Kidney (tissue), 13 donors: ENCODE measurements at regions not wholly inside any gene's neighbourhood (a gene's known extent, or its start where the extent isn't known, plus 50 kb on each side); places are given as distances from the start of the nearest gene placed in this dataset.

Experiments used
- DNase-seq, 5 donors: peaks; one replicate each; pipeline ENCODE4 v3.0.0-alpha.2; 2013 to 2020
- FAIRE-seq: peaks from 2 replicates; lab custom pipeline; 2012; peaks lifted over from hg19 to GRCh38; lab: Jason Lieb, UNC
- H3K27ac ChIP-seq, 2 donors: one replicate each; pipeline ENCODE4 v1.7.0; 2013; ENCODE audit warnings: low read depth in 2 of 2, low read length in 2 of 2, inconsistent platforms in 1 of 2
- H3K27me3 ChIP-seq: one replicate; pipeline ENCODE4 v1.7.1; 2013; ENCODE audit warnings: low read length, inconsistent platforms; ENCODE audit not compliant: control insufficient read depth, insufficient read depth
- H3K36me3 ChIP-seq, 3 donors: one replicate each; pipeline versions ENCODE4 v1.7.0 to v1.7.1; 2013; ENCODE audit warnings: low read length in 3 of 3, control low read depth in 1 of 3, inconsistent platforms in 1 of 3; ENCODE audit not compliant: insufficient read depth in 3 of 3, control insufficient read depth in 2 of 3
- H3K4me1 ChIP-seq, 3 donors: one replicate each; pipeline versions ENCODE4 v1.7.0 to v1.7.1; 2013; ENCODE audit warnings: low read length in 3 of 3, inconsistent platforms in 1 of 3, low read depth in 1 of 3; ENCODE audit not compliant: control insufficient read depth in 2 of 3, insufficient read depth in 2 of 3
- H3K4me3 ChIP-seq, 3 donors: one replicate each; pipeline versions ENCODE4 v1.7.0 to v1.8.1; 2013; ENCODE audit warnings: low read length in 3 of 3, control low read depth in 1 of 3, inconsistent platforms in 1 of 3
- H3K9ac ChIP-seq, 3 donors: one replicate each; pipeline versions ENCODE4 v1.7.0 to v1.7.1; 2013; ENCODE audit warnings: low read length in 3 of 3, control low read depth in 1 of 3, inconsistent platforms in 1 of 3
- H3K9me3 ChIP-seq, 3 donors: one replicate each; pipeline versions ENCODE4 v1.7.0 to v1.7.1; 2013; ENCODE audit warnings: low read length in 3 of 3, control low read depth in 1 of 3, inconsistent platforms in 1 of 3; ENCODE audit not compliant: control insufficient read depth in 2 of 3, insufficient read depth in 1 of 3
- CTCF ChIP-seq: IDR thresholded peaks from 3 replicates; pipeline ENCODE4 v1.5.1; 2012; ENCODE audit warnings: mild to moderate bottlenecking, moderate library complexity, borderline replicate concordance; ENCODE audit not compliant: insufficient read depth; ENCODE audit errors: extremely low read depth
- intact Hi-C: fragments of 100-400 bp; cut with DNase I; formaldehyde crosslinking; loops from one replicate; pipeline ENCODE4 v1.11.1; 2022
- donor health status: control.
- donor health status: control.
- donor health status: control.
- donor health status: control.
- donor health status: control.
- donor health status: DM: yes; HTN: yes; CAD: no.
- donor health status: Normal renal cell carcinoma (clear cell type).

DNA sequence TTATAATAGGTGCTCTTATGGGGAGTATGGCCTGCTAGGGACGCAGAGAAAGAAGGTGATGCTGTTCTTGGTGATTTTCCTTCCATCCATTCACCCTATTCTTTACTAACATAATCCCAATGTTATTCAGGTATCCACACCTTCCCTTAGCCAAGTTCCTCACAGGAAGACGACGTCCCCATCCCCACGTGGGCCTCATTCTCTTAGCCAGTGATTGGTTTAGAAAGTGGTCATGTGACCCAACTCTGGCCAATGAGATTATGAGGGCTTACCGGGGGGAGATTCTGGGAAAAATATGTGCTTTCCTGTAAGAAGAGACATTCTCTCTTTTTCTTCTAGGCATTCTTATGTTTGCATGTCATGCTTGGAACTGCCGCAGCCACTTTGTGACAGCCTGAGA lies 474.7 kb downstream of the HAPSTR1 start:
- H3K9ac ChIP-seq = no peak overlapping the region
- H3K4me3 ChIP-seq = no peak overlapping the region
- DNase-seq = no peak
- H3K36me3 ChIP-seq = no peaks in the 10 kb centered on the region
- no peak for TF ChIP-seq CTCF
- no peak overlapping the region for H3K27ac ChIP-seq
- no peaks in the 10 kb centered on the region for H3K27me3 ChIP-seq
- no peak for FAIRE-seq
- no peaks in the 10 kb centered on the region for H3K9me3 ChIP-seq
- intact Hi-C loops = no loop called here
- H3K4me1 ChIP-seq = no peaks in the 10 kb centered on the region

DNA sequence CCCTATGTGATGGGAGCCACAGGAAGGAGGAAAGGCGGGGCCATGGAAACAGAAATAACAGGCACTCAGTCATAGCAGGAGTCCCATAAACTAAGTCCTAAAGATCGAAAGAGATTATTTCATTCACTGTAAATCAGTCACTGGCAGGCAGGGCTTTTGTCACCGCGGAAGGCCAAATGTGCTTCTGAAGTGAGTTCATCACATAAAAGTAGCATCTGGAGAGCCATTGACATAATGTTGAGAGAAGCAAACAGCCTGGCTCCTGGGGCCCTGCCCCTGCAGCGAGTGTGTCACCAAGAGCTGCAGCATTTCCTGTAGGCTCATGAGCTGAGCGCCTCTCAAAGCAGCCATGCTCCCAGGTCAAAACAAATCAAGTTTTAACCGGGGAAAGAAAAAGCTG lies 476.2 kb downstream of the HAPSTR1 start:
- no peaks in the 10 kb centered on the region for H3K9me3 ChIP-seq
- H3K4me1 ChIP-seq = no peaks in the 10 kb centered on the region
- FAIRE-seq (no peak), DNase-seq (no peak)
- no peak for TF ChIP-seq CTCF
- no peak overlapping the region for H3K27ac ChIP-seq
- no peaks in the 10 kb centered on the region for H3K27me3 ChIP-seq
- intact Hi-C loops = no loop called here
- no peaks in the 10 kb centered on the region for H3K36me3 ChIP-seq
- H3K9ac ChIP-seq = no peak overlapping the region
- H3K4me3 ChIP-seq = no peak overlapping the region

DNA sequence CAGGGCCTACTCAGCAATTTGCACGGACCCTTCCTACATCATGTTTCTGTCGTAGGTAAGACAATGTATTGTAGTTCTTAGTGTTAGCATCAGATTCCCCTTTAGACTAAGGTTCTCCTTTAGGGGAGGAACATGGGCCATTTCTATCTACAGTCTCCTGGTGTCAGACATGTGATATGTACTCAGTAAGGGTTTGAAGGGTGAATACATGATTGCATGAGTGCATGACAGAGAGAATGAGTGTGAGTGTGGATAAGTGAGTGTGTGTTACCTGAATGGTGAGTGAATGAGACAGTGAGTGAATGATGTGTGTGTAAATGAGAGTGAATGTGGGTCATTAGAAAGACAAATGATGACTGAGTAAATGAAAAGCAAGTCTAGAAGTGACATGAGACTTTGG lies 476.8 kb downstream of the HAPSTR1 start:
- Histone ChIP-seq H3K27me3 (no peaks in the 10 kb centered on the region), H3K4me1 (no peaks in the 10 kb centered on the region), H3K36me3 (no peaks in the 10 kb centered on the region), H3K9me3 (no peaks in the 10 kb centered on the region), H3K27ac (no peak overlapping the region), H3K9ac (no peak overlapping the region), H3K4me3 (no peak overlapping the region)
- intact Hi-C loops = no loop called here
- FAIRE-seq (no peak), DNase-seq (no peak)
- TF ChIP-seq CTCF = no peak

GRCh38 chr16:9570521-9570920 lies 479.1 kb downstream of the HAPSTR1 start:
- Histone ChIP-seq H3K36me3 (no peaks in the 10 kb centered on the region), H3K27ac (no peak overlapping the region), H3K9me3 (no peaks in the 10 kb centered on the region), H3K9ac (no peak overlapping the region), H3K4me3 (no peak overlapping the region), H3K4me1 (no peaks in the 10 kb centered on the region), H3K27me3 (no peaks in the 10 kb centered on the region)
- intact Hi-C loops = no loop called here
- TF ChIP-seq CTCF = no peak
- FAIRE-seq (no peak), DNase-seq (no peak)
